Transverse colon (tissue), 4 donors: ENCODE measurements at regions not wholly inside any gene's neighbourhood (a gene's known extent, or its start where the extent isn't known, plus 50 kb on each side); places are given as distances from the start of the nearest gene placed in this dataset.

ENCODE experiments used
- CTCF ChIP-seq, 5 experiments: fragments of 200-600 bp in 3 of 5; fragments of 450-650 bp in 2 of 5; sonication (generic) in 3 of 5; IDR thresholded peaks; 1 replicate in 2 of 5; 2 replicates in 3 of 5; pipeline ENCODE4 v1.5.1; 2016 to 2017; ENCODE audit warnings: antibody characterized with exemption in 5 of 5, inconsistent platforms in 3 of 5, mild to moderate bottlenecking in 2 of 5, moderate library complexity in 1 of 5
- EP300 ChIP-seq: sonication (generic); formaldehyde crosslinking; IDR thresholded peaks from one replicate; pipeline ENCODE4 v1.6.1; 2017; ENCODE audit warnings: antibody characterized with exemption, low read depth
- POLR2A ChIP-seq: fragments of 450-650 bp; IDR thresholded peaks from one replicate; pipeline ENCODE4 v1.6.1; 2016; ENCODE audit warnings: antibody characterized with exemption, mild to moderate bottlenecking, moderate library complexity
- POLR2AphosphoS5 ChIP-seq, 3 donors: sonication (generic); formaldehyde crosslinking; IDR thresholded peaks; one replicate each; pipeline ENCODE4 v1.6.1; 2016; ENCODE audit warnings: antibody characterized with exemption in 3 of 3

- TF ChIP-seq CTCF (IDR thresholded peaks at IDR 0.05) (no peak), POLR2A (no peak), POLR2AphosphoS5 (IDR thresholded peaks at IDR 0.05) (no peak), EP300 (no peak)
These were observed 497.2 kb upstream of the FAM241A start for GRCh38 chr4:111648056-111648455.
